H9 (cell line): ENCODE measurements at regions not wholly inside any gene's neighbourhood (a gene's known extent, or its start where the extent isn't known, plus 50 kb on each side); places are given as distances from the start of the nearest gene placed in this dataset.

Experiments
- DNase-seq: peaks from one replicate; pipeline ENCODE4 v3.0.0-alpha.2; 2017
- H2AFZ ChIP-seq: one replicate; pipeline ENCODE4 v1.6.1; 2013; ENCODE audit warnings: mild to moderate bottlenecking, low read length, control low read depth, moderate library complexity
- H2AK5ac ChIP-seq: 2 replicates; pipeline ENCODE4 v1.6.1; 2013; ENCODE audit warnings: low read length, control low read depth, mixed read lengths; ENCODE audit not compliant: insufficient read length
- H2BK120ac ChIP-seq: one replicate; pipeline ENCODE4 v1.6.1; 2013; ENCODE audit warnings: low read depth, mild to moderate bottlenecking, low read length, control low read depth, inconsistent platforms; ENCODE audit not compliant: poor library complexity, severe bottlenecking
- H2BK12ac ChIP-seq: 2 replicates; pipeline ENCODE4 v1.6.1; 2013; ENCODE audit warnings: low read length, control low read depth, mixed read lengths, low read depth; ENCODE audit not compliant: insufficient read length
- H2BK15ac ChIP-seq: 2 replicates; pipeline ENCODE4 v1.6.1; 2013; ENCODE audit warnings: low read depth, low read length, control low read depth
- H2BK20ac ChIP-seq: one replicate; pipeline ENCODE4 v1.6.1; 2013; ENCODE audit warnings: low read depth, mild to moderate bottlenecking, low read length, control low read depth, inconsistent platforms; ENCODE audit not compliant: poor library complexity, severe bottlenecking
- H2BK5ac ChIP-seq: 2 replicates; pipeline ENCODE4 v1.6.1; 2013; ENCODE audit warnings: low read length, control low read depth, mixed read lengths; ENCODE audit not compliant: insufficient read length
- H3K14ac ChIP-seq: 2 replicates; pipeline ENCODE4 v1.6.1; 2013; ENCODE audit warnings: low read length, control low read depth; ENCODE audit not compliant: insufficient read depth
- H3K18ac ChIP-seq: 2 replicates; pipeline ENCODE4 v1.6.1; 2013; ENCODE audit warnings: low read depth, mild to moderate bottlenecking, mixed read lengths, low read length, control low read depth; ENCODE audit not compliant: insufficient read length
- H3K23ac ChIP-seq: 2 replicates; pipeline ENCODE4 v1.6.1; 2013; ENCODE audit warnings: low read length, control low read depth, mixed read lengths, low read depth; ENCODE audit not compliant: insufficient read length
- H3K23me2 ChIP-seq: 2 replicates; pipeline ENCODE4 v1.6.1; 2013; ENCODE audit warnings: low read depth, mild to moderate bottlenecking, mixed read lengths, low read length, control low read depth; ENCODE audit not compliant: insufficient read length, poor library complexity, severe bottlenecking
- H3K27ac ChIP-seq: 2 replicates; pipeline ENCODE4 v1.5.1; 2013; ENCODE audit warnings: low read length, control low read depth, mixed read lengths, low read depth; ENCODE audit not compliant: insufficient read length
- H3K27me3 ChIP-seq: 2 replicates; pipeline ENCODE4 v1.6.1; 2013; ENCODE audit warnings: low read length, control low read depth, inconsistent platforms; ENCODE audit not compliant: insufficient read depth
- H3K4ac ChIP-seq: 2 replicates; pipeline ENCODE4 v1.6.1; 2013; ENCODE audit warnings: low read depth, mild to moderate bottlenecking, control low read depth, inconsistent platforms, low read length, moderate library complexity
- H3K4me1 ChIP-seq: 2 replicates; pipeline ENCODE4 v1.6.1; 2013; ENCODE audit warnings: low read length, control low read depth, inconsistent platforms; ENCODE audit not compliant: insufficient read depth
- H3K4me2 ChIP-seq: 2 replicates; pipeline ENCODE4 v1.6.1; 2013; ENCODE audit warnings: low read length, control low read depth, mixed read lengths; ENCODE audit not compliant: insufficient read length, insufficient read depth
- H3K56ac ChIP-seq: 2 replicates; pipeline ENCODE4 v1.6.1; 2013; ENCODE audit warnings: low read depth, mild to moderate bottlenecking, mixed read lengths, low read length, control low read depth; ENCODE audit not compliant: insufficient read length
- H3K79me1 ChIP-seq: 2 replicates; pipeline ENCODE4 v1.6.1; 2013; ENCODE audit warnings: low read depth, mild to moderate bottlenecking, moderate library complexity, low read length, control low read depth, inconsistent platforms; ENCODE audit not compliant: insufficient read depth, poor library complexity, severe bottlenecking
- H3K79me2 ChIP-seq: 2 replicates; pipeline ENCODE4 v1.6.1; 2013; ENCODE audit warnings: low read length, control low read depth, inconsistent platforms; ENCODE audit not compliant: insufficient read depth
- H3K9ac ChIP-seq: 2 replicates; pipeline ENCODE4 v1.6.1; 2013; ENCODE audit warnings: low read length, control low read depth, mixed read lengths; ENCODE audit not compliant: insufficient read length; ENCODE audit errors: extremely low read depth
- H3K9me3 ChIP-seq: one replicate; pipeline ENCODE4 v1.6.1; 2013; ENCODE audit warnings: low read depth, low read length, inconsistent platforms; ENCODE audit not compliant: control insufficient read depth
- H3T11ph ChIP-seq: one replicate; pipeline ENCODE4 v1.6.1; 2013; ENCODE audit warnings: mild to moderate bottlenecking, low read length, control low read depth, inconsistent platforms
- H4K20me1 ChIP-seq: one replicate; pipeline ENCODE4 v1.6.1; 2013; ENCODE audit not compliant: control insufficient read depth, insufficient read length, insufficient read depth
- H4K5ac ChIP-seq: 2 replicates; pipeline ENCODE4 v1.6.1; 2013; ENCODE audit warnings: low read depth, mild to moderate bottlenecking, mixed read lengths, low read length, control low read depth; ENCODE audit not compliant: insufficient read length
- H4K8ac ChIP-seq: replicated peaks from 2 replicates; pipeline ENCODE4 v1.6.1; 2013; ENCODE audit warnings: low read length, control low read depth, mixed read lengths, low read depth; ENCODE audit not compliant: insufficient read length
- H4K91ac ChIP-seq: 2 replicates; pipeline ENCODE4 v1.6.1; 2013; ENCODE audit warnings: low read depth, mild to moderate bottlenecking, moderate library complexity, mixed read lengths, low read length, control low read depth; ENCODE audit not compliant: insufficient read length
- H3K27ac Mint-ChIP-seq, 3 experiments: 2 replicates in 2 of 3; 3 replicates in 1 of 3; pipeline ENCODE4 v1.8.0; 2020 to 2021; ENCODE audit warnings: mixed read lengths in 3 of 3, mild to moderate bottlenecking in 1 of 3, moderate library complexity in 1 of 3
- H3K27me3 Mint-ChIP-seq: 2 replicates; pipeline ENCODE4 v1.8.0; 2021; ENCODE audit warnings: low read depth, mild to moderate bottlenecking, moderate library complexity, mixed read lengths
- H3K36me3 Mint-ChIP-seq, 3 experiments: 2 replicates in 2 of 3; 3 replicates in 1 of 3; pipeline ENCODE4 v1.8.0; 2020 to 2021; ENCODE audit warnings: low read depth in 3 of 3, mixed read lengths in 3 of 3; ENCODE audit not compliant: insufficient read depth in 1 of 3
- H3K4me1 Mint-ChIP-seq, 2 experiments: 2 replicates each; pipeline ENCODE4 v1.8.0; 2020; ENCODE audit warnings: mixed read lengths in 2 of 2
- H3K4me3 Mint-ChIP-seq, 2 experiments: 2 replicates in 1 of 2; 3 replicates in 1 of 2; pipeline ENCODE4 v1.8.0; 2020 to 2021; ENCODE audit warnings: mild to moderate bottlenecking in 2 of 2, mixed read lengths in 2 of 2, moderate library complexity in 1 of 2
- H3K9me3 Mint-ChIP-seq, 2 experiments: 2 replicates in 1 of 2; 3 replicates in 1 of 2; pipeline ENCODE4 v1.8.0; 2020; ENCODE audit warnings: mild to moderate bottlenecking in 2 of 2, mixed read lengths in 2 of 2, moderate library complexity in 1 of 2
- WGBS: extraction: QIAGEN DNeasy Blood & Tissue Kit; methylation state at CpG from one replicate; pipeline ENCODE4 v1.1.7; 2013; ENCODE audit warnings: missing lambda C conversion rate, low lambda C conversion rate, mixed read lengths; ENCODE audit not compliant: insufficient read length; ENCODE audit errors: extremely low coverage; 5-methylcytosine and 5-hydroxymethylcytosine counted together
- TF ChIP-seq, protein P1 (sequence below): fragments of 200-600 bp; sonication (generic); conservative IDR thresholded peaks from 3 replicates; pipeline ENCODE4 v1.8.0; 2021; ENCODE audit warnings: antibody characterized with exemption, mild to moderate bottlenecking

DNA sequence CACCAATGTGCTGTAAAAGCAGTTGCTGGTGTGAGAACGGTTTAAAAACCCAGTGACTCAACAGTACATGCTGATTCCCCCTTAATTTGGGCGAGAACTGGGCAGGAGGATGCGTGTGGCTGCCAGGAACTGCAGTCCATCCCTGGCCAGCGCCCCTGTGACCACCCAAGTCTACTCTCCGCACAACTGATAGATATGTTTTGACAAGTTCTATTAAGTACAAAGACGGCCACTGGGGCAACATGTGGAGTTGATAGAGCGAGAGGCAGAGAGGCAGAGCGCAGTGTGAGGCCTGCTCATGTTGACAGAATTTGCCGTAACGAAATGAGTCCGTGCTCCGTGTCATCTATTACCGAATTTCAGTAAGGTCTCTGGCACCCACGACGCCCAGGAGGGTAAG lies 855.0 kb downstream of the BCL11B start:
- H4K91ac ChIP-seq: no peak overlapping the region
- no peak overlapping the region for H2AK5ac ChIP-seq
- no peak overlapping the region for H3K23ac ChIP-seq
- H3K27ac Mint-ChIP-seq: no peak overlapping the region
- no peak overlapping the region for H2AFZ ChIP-seq
- no peaks in the 10 kb centered on the region for H3K79me1 ChIP-seq
- H3K27me3 Mint-ChIP-seq: no peaks in the 10 kb centered on the region; the same call in 1 of the 2 replicates
- no CpG with 5 or more reads among the region's 15 CpGs for WGBS
- H3K4me1 ChIP-seq: no peaks in the 10 kb centered on the region
- H3K4me2 ChIP-seq: no peak overlapping the region
- no peak overlapping the region for H3K27ac ChIP-seq
- no peak overlapping the region for H3T11ph ChIP-seq
- no peak for DNase-seq
- TF ChIP-seq, protein P1, sequence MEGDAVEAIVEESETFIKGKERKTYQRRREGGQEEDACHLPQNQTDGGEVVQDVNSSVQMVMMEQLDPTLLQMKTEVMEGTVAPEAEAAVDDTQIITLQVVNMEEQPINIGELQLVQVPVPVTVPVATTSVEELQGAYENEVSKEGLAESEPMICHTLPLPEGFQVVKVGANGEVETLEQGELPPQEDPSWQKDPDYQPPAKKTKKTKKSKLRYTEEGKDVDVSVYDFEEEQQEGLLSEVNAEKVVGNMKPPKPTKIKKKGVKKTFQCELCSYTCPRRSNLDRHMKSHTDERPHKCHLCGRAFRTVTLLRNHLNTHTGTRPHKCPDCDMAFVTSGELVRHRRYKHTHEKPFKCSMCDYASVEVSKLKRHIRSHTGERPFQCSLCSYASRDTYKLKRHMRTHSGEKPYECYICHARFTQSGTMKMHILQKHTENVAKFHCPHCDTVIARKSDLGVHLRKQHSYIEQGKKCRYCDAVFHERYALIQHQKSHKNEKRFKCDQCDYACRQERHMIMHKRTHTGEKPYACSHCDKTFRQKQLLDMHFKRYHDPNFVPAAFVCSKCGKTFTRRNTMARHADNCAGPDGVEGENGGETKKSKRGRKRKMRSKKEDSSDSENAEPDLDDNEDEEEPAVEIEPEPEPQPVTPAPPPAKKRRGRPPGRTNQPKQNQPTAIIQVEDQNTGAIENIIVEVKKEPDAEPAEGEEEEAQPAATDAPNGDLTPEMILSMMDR: no peak
- H4K20me1 ChIP-seq: no peaks in the 10 kb centered on the region
- no peak overlapping the region for H3K18ac ChIP-seq
- no peaks in the 10 kb centered on the region for H3K9me3 ChIP-seq
- H3K4me1 Mint-ChIP-seq: 0 out of 4 replicates have a peak, but pooled peaks cover 0 to 3% of the 10 kb centered on the region in 2 experiments
- no peaks in the 10 kb centered on the region for H3K27me3 ChIP-seq
- no peak overlapping the region for H2BK20ac ChIP-seq
- H3K4me3 Mint-ChIP-seq: no peak overlapping the region
- no peak overlapping the region for H3K4ac ChIP-seq
- H4K5ac ChIP-seq: no peak overlapping the region
- H2BK12ac ChIP-seq: no peak overlapping the region
- H2BK120ac ChIP-seq: no peak overlapping the region
- H4K8ac ChIP-seq: no peak overlapping the region
- no peak overlapping the region for H3K56ac ChIP-seq
- no peaks in the 10 kb centered on the region for H3K36me3 Mint-ChIP-seq
- H3K14ac ChIP-seq: no peak overlapping the region
- no peaks in the 10 kb centered on the region for H3K23me2 ChIP-seq
- H3K79me2 ChIP-seq: no peaks in the 10 kb centered on the region
- H2BK5ac ChIP-seq: no peak overlapping the region
- H3K9me3 Mint-ChIP-seq: no peaks in the 10 kb centered on the region
- H2BK15ac ChIP-seq: no peak overlapping the region
- H3K9ac ChIP-seq: no peak overlapping the region
